H1 (cell line): ENCODE measurements at regions not wholly inside any gene's neighbourhood (a gene's known extent, or its start where the extent isn't known, plus 50 kb on each side); places are given as distances from the start of the nearest gene placed in this dataset.

ENCODE experiments used
- CTCF ChIA-PET: fragments of 300-600 bp; sonication (Branson Sonifier 250); formaldehyde crosslinking; loops from one replicate; lab custom pipeline; 2021; ENCODE audit not compliant: partially characterized antibody; lab: Charles Lee
- POLR2A ChIA-PET: fragments of 300-600 bp; sonication (Branson Sonifier 250); formaldehyde crosslinking; loops from one replicate; lab custom pipeline; 2021; ENCODE audit warnings: inconsistent platforms; ENCODE audit not compliant: partially characterized antibody; lab: Charles Lee
- DNase-seq, 2 experiments: peaks; one replicate each; pipeline versions ENCODE4 v3.0.0 to v3.0.0-alpha.2; 2010 to 2022; ENCODE audit warnings: low spot score in 2 of 2, low read depth in 1 of 2, mixed read lengths in 1 of 2
- FAIRE-seq: peaks from 2 replicates; lab custom pipeline; 2011; peaks lifted over from hg19 to GRCh38; lab: Jason Lieb, UNC
- H2AFZ ChIP-seq: 2 replicates; pipeline ENCODE4 v1.8.1; 2012; ENCODE audit warnings: low read length, inconsistent platforms
- H2AK5ac ChIP-seq: 2 replicates; pipeline ENCODE4 v1.6.1; 2013; ENCODE audit warnings: low read depth, low read length
- H2BK120ac ChIP-seq: replicated peaks from 2 replicates; pipeline ENCODE3; 2013; ENCODE audit warnings: low read depth, low read length, inconsistent platforms
- H2BK12ac ChIP-seq: 2 replicates; pipeline ENCODE4 v1.6.1; 2013; ENCODE audit warnings: low read depth, low read length
- H2BK15ac ChIP-seq: 2 replicates; pipeline ENCODE4 v1.6.1; 2013; ENCODE audit warnings: low read length
- H2BK20ac ChIP-seq: 2 replicates; pipeline ENCODE4 v1.6.1; 2013; ENCODE audit warnings: low read length
- H2BK5ac ChIP-seq: 2 replicates; pipeline ENCODE4 v1.6.1; 2013; ENCODE audit warnings: low read depth, low read length
- H3K14ac ChIP-seq: 2 replicates; pipeline ENCODE4 v1.6.1; 2013; ENCODE audit warnings: inconsistent platforms; ENCODE audit not compliant: insufficient read length
- H3K18ac ChIP-seq: 2 replicates; pipeline ENCODE4 v1.6.1; 2013; ENCODE audit warnings: low read length; ENCODE audit errors: extremely low read depth
- H3K23ac ChIP-seq: 2 replicates; pipeline ENCODE4 v1.6.1; 2013; ENCODE audit warnings: inconsistent platforms; ENCODE audit not compliant: insufficient read length
- H3K23me2 ChIP-seq: 2 replicates; pipeline ENCODE4 v1.6.1; 2013; ENCODE audit warnings: low read depth, low read length
- H3K27ac ChIP-seq: 2 replicates; pipeline ENCODE4 v1.6.1; 2011; ENCODE audit warnings: low read depth, low read length, inconsistent platforms
- H3K27me3 ChIP-seq, 4 experiments: replicated peaks in 1 of 4; 1 replicate in 1 of 4; 2 replicates in 3 of 4; pipeline versions ENCODE4 v1.6.1 to v1.8.1; 2011 to 2013; ENCODE audit warnings: low read length in 3 of 4, mild to moderate bottlenecking in 3 of 4, inconsistent platforms in 2 of 4, mixed read lengths in 2 of 4, moderate library complexity in 1 of 4; ENCODE audit not compliant: control insufficient read depth in 3 of 4, insufficient read depth in 3 of 4; ENCODE audit errors: extremely low read depth in 1 of 4
- H3K36me3 ChIP-seq, 4 experiments: 2 replicates each; pipeline versions ENCODE4 v1.6.1 to v1.8.1; 2011 to 2013; ENCODE audit warnings: mild to moderate bottlenecking in 4 of 4, low read length in 3 of 4, moderate library complexity in 2 of 4, control low read depth in 1 of 4, inconsistent platforms in 1 of 4; ENCODE audit not compliant: insufficient read depth in 4 of 4, control insufficient read depth in 2 of 4
- H3K4ac ChIP-seq: replicated peaks from 2 replicates; pipeline ENCODE3; 2013; ENCODE audit warnings: low read length, low read depth, mixed read lengths, inconsistent platforms; ENCODE audit not compliant: insufficient read length
- H3K4me1 ChIP-seq, 4 experiments: replicated peaks in 1 of 4; 1 replicate in 1 of 4; 2 replicates in 3 of 4; pipeline versions ENCODE4 v1.6.1 to v1.8.1; 2011 to 2013; ENCODE audit warnings: low read length in 3 of 4, inconsistent platforms in 2 of 4, mixed read lengths in 1 of 4; ENCODE audit not compliant: insufficient read depth in 4 of 4, control insufficient read depth in 3 of 4
- H3K4me2 ChIP-seq, 2 experiments: 2 replicates each; pipeline versions ENCODE4 v1.6.1 to v1.8.1; 2011 to 2013; ENCODE audit warnings: low read depth in 2 of 2, low read length in 2 of 2, control low read depth in 1 of 2, inconsistent platforms in 1 of 2, mild to moderate bottlenecking in 1 of 2; ENCODE audit not compliant: insufficient read depth in 1 of 2
- H3K4me3 ChIP-seq, 4 experiments: fragments of 200-600, 300-600 bp in 1 of 4; sonication (generic), shearing (Covaris generic), sonication (Bioruptor Twin) in 1 of 4; 2 replicates each; pipeline versions ENCODE4 v1.5.1 to v1.8.1; 2011 to 2016; ENCODE audit warnings: low read length in 4 of 4, low read depth in 3 of 4, control low read depth in 2 of 4, inconsistent platforms in 2 of 4, mild to moderate bottlenecking in 2 of 4, mixed read lengths in 1 of 4, moderate library complexity in 1 of 4; ENCODE audit not compliant: insufficient read depth in 2 of 4; ENCODE audit errors: extremely low read depth in 1 of 4
- H3K56ac ChIP-seq: replicated peaks from 2 replicates; pipeline ENCODE3; 2013; ENCODE audit warnings: low read depth, mild to moderate bottlenecking, mixed read lengths, low read length, inconsistent platforms; ENCODE audit not compliant: insufficient read length
- H3K79me1 ChIP-seq: 2 replicates; pipeline ENCODE4 v1.6.1; 2013; ENCODE audit warnings: low read depth, low read length, control low read depth
- H3K79me2 ChIP-seq, 2 experiments: 2 replicates each; pipeline versions ENCODE4 v1.6.1 to v1.8.1; 2012 to 2013; ENCODE audit warnings: low read length in 2 of 2, mild to moderate bottlenecking in 2 of 2, inconsistent platforms in 1 of 2; ENCODE audit not compliant: insufficient read depth in 2 of 2, control insufficient read depth in 1 of 2
- H3K9ac ChIP-seq, 4 experiments: replicated peaks in 1 of 4; 1 replicate in 1 of 4; 2 replicates in 3 of 4; pipeline versions ENCODE4 v1.6.1 to v1.8.1; 2011 to 2013; ENCODE audit warnings: low read depth in 3 of 4, low read length in 3 of 4, control low read depth in 2 of 4, mild to moderate bottlenecking in 2 of 4, moderate library complexity in 2 of 4, inconsistent platforms in 1 of 4; ENCODE audit errors: extremely low read depth in 1 of 4
- H3K9me3 ChIP-seq, 2 experiments: 2 replicates each; pipeline versions ENCODE4 v1.6.1 to v1.8.1; 2012 to 2013; ENCODE audit warnings: mild to moderate bottlenecking in 2 of 2, moderate library complexity in 2 of 2, control low read depth in 1 of 2, inconsistent platforms in 1 of 2, low read depth in 1 of 2, low read length in 1 of 2, mixed read lengths in 1 of 2; ENCODE audit not compliant: insufficient read depth in 2 of 2
- H4K20me1 ChIP-seq, 2 experiments: replicated peaks in 1 of 2; 2 replicates each; pipeline versions ENCODE3 to v1.8.1; 2011 to 2013; ENCODE audit warnings: inconsistent platforms in 2 of 2, low read length in 2 of 2, mild to moderate bottlenecking in 1 of 2; ENCODE audit not compliant: insufficient read depth in 2 of 2, control insufficient read depth in 1 of 2
- H4K5ac ChIP-seq: 2 replicates; pipeline ENCODE4 v1.6.1; 2013; ENCODE audit warnings: low read length, low read depth, mixed read lengths, inconsistent platforms; ENCODE audit not compliant: insufficient read length
- H4K8ac ChIP-seq: 2 replicates; pipeline ENCODE4 v1.8.0; 2013; ENCODE audit warnings: mild to moderate bottlenecking, moderate library complexity, low read length, inconsistent platforms; ENCODE audit not compliant: insufficient read depth; ENCODE audit errors: extremely low read depth
- H4K91ac ChIP-seq: replicated peaks from 2 replicates; pipeline ENCODE3; 2013; ENCODE audit warnings: low read length, mixed read lengths, inconsistent platforms; ENCODE audit not compliant: insufficient read length
- EZH2 ChIP-seq: fragments of 200-600 bp; sonication (generic); IDR thresholded peaks from 2 replicates; pipeline ENCODE4 v1.7.1; 2012; ENCODE audit warnings: low read depth, mild to moderate bottlenecking, moderate library complexity, low read length, inconsistent platforms; ENCODE audit not compliant: severe bottlenecking
- JUN ChIP-seq: IDR thresholded peaks from 2 replicates; pipeline ENCODE4 v1.6.1; 2011; ENCODE audit warnings: low read depth, mild to moderate bottlenecking, improper control_type of control experiment, low read length
- KDM5A ChIP-seq: fragments of 200-600 bp; IDR thresholded peaks from 2 replicates; pipeline ENCODE4 v1.7.1; 2012; ENCODE audit warnings: mild to moderate bottlenecking, low read length, inconsistent platforms, mixed read lengths
- NANOG ChIP-seq: IDR thresholded peaks from 2 replicates; pipeline ENCODE4 v1.6.1; 2011; ENCODE audit warnings: low read length, low read depth, mild to moderate bottlenecking, inconsistent platforms; ENCODE audit not compliant: insufficient read depth, poor library complexity, severe bottlenecking
- NRF1 ChIP-seq: IDR thresholded peaks from 2 replicates; pipeline ENCODE4 v1.6.1; 2011; ENCODE audit warnings: mild to moderate bottlenecking, low read depth, low read length, improper control_type of control experiment
- PHF8 ChIP-seq: fragments of 200-600 bp; sonication (generic); conservative IDR thresholded peaks from 2 replicates; pipeline ENCODE4 v1.7.1; 2012; ENCODE audit warnings: low read depth, mild to moderate bottlenecking, inconsistent platforms, low read length, moderate library complexity
- TAF1 ChIP-seq: IDR thresholded peaks from 2 replicates; pipeline ENCODE4 v1.6.1; 2011; ENCODE audit warnings: mild to moderate bottlenecking, low read depth, low read length
- TEAD4 ChIP-seq: IDR thresholded peaks from 2 replicates; pipeline ENCODE4 v1.6.1; 2012; ENCODE audit warnings: low read depth, low read length, inconsistent platforms, mixed read lengths
- YY1 ChIP-seq: IDR thresholded peaks from 2 replicates; pipeline ENCODE4 v1.6.1; 2011; ENCODE audit warnings: low read depth, mild to moderate bottlenecking, low read length
- WGBS, 2 experiments: shearing (Covaris generic) in 1 of 2; methylation state at CpG; one replicate each; pipeline versions ENCODE4 v1.1.6 to v1.1.7; 2013 to 2015; ENCODE audit warnings: low lambda C conversion rate in 2 of 2, mixed read lengths in 2 of 2, inconsistent platforms in 1 of 2, low coverage in 1 of 2, missing lambda C conversion rate in 1 of 2; ENCODE audit not compliant: insufficient replicate concordance in 2 of 2, insufficient coverage in 1 of 2, insufficient read length in 1 of 2; ENCODE audit errors: extremely low coverage in 1 of 2, missing lambda C conversion rate in 1 of 2; 5-methylcytosine and 5-hydroxymethylcytosine counted together

GRCh38 chrX:39883666-39884065 is 214.1 kb downstream of the BCOR start:
- Histone ChIP-seq H3K23me2 (no peaks in the 10 kb centered on the region; the same call in 1 of the 2 replicates), H2BK15ac (no peak overlapping the region), H4K5ac (no peak overlapping the region), H3K4me2 (no peak overlapping the region), H4K20me1 (no peaks in the 10 kb centered on the region), H4K8ac (no peak overlapping the region), H2AFZ (no peak overlapping the region), H3K27me3 (no peaks in the 10 kb centered on the region), H3K18ac (no peak overlapping the region), H2BK12ac (no peak overlapping the region), H3K56ac (no peak overlapping the region), H2BK5ac (no peak overlapping the region), H3K23ac (no peak overlapping the region), H3K79me2 (no peaks in the 10 kb centered on the region), H3K4ac (no peak overlapping the region), H3K14ac (no peak overlapping the region), H3K9me3 (no peaks in the 10 kb centered on the region), H2BK120ac (no peak overlapping the region), H3K4me3 (no peak overlapping the region), H3K9ac (no peak overlapping the region), H3K79me1 (no peaks in the 10 kb centered on the region), H4K91ac (no peak overlapping the region), H3K4me1 (no peaks in the 10 kb centered on the region), H3K27ac (no peak overlapping the region), H2AK5ac (no peak overlapping the region), H2BK20ac (no peak overlapping the region), H3K36me3 (no peaks in the 10 kb centered on the region)
- FAIRE-seq = no peak
- ChIA-PET CTCF (interaction anchor here (0.8 to 1.0 kb wide), 2 partner anchors 39 to 69 kb away, joined by 3 to 6 read pairs; no protein-coding TSS in a partner anchor), POLR2A (no interaction called here)
- no peak for DNase-seq
- no peak for TF ChIP-seq NRF1
- TF ChIP-seq NANOG = no peak
- no peak for TF ChIP-seq EZH2
- TF ChIP-seq YY1 = no peak
- no peak for TF ChIP-seq TEAD4
- no peak for TF ChIP-seq TAF1
- TF ChIP-seq KDM5A = no peak
- no peak for TF ChIP-seq PHF8
- TF ChIP-seq JUN = no peak
- WGBS, 2 experiments = 60% methylated on average over 1 of the region's 3 CpGs; no CpG with 5 or more reads in 1 of the 2 experiments
